OCI-LY7 (cell line): ENCODE measurements at regions not wholly inside any gene's neighbourhood (a gene's known extent, or its start where the extent isn't known, plus 50 kb on each side); places are given as distances from the start of the nearest gene placed in this dataset.

Source experiments
- EZH2phosphoT487 ChIP-seq: fragments of 200-600 bp; sonication (generic); IDR thresholded peaks from 2 replicates; pipeline ENCODE4 v1.6.1; 2018; ENCODE audit warnings: low read depth, borderline replicate concordance, mild to moderate bottlenecking, mixed run types, antibody characterized with exemption, low read length, moderate library complexity, mixed read lengths
- TF ChIP-seq, protein P1 (sequence below): fragments of 200-600 bp; sonication (generic); conservative IDR thresholded peaks from 2 replicates; pipeline ENCODE4 v1.5.1; 2014; ENCODE audit warnings: mild to moderate bottlenecking, antibody characterized with exemption, low read length, moderate library complexity, mixed read lengths

DNA sequence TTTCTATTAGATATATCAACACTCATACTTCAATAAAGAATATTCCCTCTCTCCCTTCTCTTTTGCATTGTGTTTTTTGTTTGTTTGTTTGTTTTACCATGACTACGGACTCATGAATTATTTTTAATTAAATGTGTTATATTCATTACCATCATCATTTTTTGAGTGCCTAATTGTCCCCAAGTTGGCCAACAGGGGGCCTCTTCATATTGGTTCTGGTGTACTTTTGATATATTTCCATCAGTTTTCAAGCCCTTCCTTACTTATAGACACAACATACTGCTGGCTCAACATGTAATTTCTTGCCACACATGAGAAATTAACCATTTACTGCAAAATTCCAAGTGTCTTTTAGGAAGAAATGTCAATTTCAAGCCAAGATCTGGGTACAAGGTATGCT, 54.5 kb upstream of the GPC6 start:
- TF ChIP-seq, protein P1, sequence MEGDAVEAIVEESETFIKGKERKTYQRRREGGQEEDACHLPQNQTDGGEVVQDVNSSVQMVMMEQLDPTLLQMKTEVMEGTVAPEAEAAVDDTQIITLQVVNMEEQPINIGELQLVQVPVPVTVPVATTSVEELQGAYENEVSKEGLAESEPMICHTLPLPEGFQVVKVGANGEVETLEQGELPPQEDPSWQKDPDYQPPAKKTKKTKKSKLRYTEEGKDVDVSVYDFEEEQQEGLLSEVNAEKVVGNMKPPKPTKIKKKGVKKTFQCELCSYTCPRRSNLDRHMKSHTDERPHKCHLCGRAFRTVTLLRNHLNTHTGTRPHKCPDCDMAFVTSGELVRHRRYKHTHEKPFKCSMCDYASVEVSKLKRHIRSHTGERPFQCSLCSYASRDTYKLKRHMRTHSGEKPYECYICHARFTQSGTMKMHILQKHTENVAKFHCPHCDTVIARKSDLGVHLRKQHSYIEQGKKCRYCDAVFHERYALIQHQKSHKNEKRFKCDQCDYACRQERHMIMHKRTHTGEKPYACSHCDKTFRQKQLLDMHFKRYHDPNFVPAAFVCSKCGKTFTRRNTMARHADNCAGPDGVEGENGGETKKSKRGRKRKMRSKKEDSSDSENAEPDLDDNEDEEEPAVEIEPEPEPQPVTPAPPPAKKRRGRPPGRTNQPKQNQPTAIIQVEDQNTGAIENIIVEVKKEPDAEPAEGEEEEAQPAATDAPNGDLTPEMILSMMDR, result peak; percentile 51
- TF ChIP-seq EZH2phosphoT487, result no peak
